Ammon's horn (tissue), 1 donor: ENCODE measurements at regions not wholly inside any gene's neighbourhood (a gene's known extent, or its start where the extent isn't known, plus 50 kb on each side); places are given as distances from the start of the nearest gene placed in this dataset.

Experiments used
- DNase-seq: peaks from one replicate; pipeline ENCODE4 v3.0.0-alpha.2; 2016; ENCODE audit warnings: low spot score

DNA sequence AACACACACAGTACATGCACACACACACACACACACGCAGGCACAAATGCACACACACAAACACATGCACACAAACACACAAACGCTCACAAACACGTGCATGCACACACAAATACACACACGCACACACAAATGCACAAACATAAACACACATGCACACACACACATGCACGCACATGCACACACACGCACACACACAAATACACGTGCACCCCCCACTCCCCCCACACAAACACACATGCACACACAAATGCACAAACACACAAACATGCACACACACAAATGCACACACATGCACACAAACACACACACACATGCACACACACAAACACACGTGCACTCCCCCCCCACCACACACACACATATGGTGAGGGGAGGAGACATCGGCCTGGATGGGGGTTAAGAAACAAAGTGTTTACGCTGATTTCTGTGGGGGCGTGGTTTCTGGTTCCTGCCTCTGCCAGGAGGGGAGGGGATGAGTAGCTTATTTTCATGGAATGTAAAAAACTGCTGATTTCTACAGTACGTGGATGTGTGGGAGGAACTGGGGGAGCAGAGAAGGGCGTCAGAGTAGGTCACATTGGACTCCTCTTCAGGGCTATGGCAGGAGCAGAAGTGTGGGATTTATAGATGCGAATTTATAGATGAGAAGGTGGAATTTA, 607.2 kb downstream of the QKI start:
- DNase-seq, result no peak

DNA sequence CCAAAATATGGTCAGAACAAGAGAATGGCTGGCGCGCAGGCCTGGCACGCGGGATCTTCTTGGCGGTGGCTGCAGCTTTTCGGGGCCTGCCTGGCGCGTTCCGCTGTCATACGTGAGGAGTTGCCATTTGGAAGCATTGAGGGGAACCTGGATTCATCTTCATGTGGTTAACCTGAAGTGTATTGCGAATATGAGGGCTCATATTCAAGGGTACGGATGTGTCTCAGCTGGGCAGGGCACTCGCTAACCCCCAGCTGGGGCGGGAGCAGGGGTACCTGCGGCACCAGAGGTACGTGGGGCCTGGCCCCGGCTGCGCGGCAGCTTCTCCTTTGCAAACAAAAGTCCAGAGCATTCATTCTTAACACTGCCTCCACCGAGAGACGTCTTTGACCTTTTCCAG, 605.6 kb downstream of the QKI start:
- DNase-seq, result no peak

DNA sequence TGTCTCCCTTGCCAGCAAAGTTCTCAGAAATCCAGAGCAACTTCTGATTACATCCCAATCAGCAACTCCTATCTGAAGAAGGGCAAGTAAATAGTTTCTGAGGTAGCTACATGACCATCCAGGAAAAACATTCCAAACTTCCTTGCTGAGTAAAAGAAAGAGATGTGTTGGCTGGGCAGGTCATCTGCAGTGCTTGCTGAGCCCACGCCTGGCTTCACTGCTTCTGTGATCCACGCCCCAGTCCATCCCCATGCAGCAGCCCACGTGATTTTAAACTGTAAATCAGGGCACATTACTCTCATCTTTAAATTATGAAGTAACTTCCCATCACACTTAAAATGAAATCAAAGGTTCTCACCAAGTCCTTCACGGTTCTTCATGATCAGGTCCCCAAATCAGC, 603.6 kb downstream of the QKI start:
- no peak for DNase-seq

DNA sequence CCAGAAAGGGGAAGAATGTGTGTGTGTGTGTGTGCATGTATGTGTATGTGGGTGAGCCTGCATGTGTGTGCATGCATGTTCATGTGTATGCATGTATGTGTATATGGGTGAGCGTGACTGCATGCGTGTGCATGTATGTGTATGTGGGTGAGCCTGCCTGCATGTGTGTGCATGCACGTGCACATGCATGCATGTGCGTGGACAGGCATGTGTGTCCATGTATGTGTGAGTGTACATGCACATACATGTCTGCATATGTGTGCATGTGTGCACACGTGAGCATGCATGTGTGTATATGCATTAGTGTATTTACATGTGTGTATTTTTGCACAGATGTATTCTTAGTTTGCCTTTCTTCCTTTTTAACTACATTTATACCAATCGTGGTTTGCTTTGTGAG, 601.5 kb downstream of the QKI start:
- DNase-seq, result no peak

DNA sequence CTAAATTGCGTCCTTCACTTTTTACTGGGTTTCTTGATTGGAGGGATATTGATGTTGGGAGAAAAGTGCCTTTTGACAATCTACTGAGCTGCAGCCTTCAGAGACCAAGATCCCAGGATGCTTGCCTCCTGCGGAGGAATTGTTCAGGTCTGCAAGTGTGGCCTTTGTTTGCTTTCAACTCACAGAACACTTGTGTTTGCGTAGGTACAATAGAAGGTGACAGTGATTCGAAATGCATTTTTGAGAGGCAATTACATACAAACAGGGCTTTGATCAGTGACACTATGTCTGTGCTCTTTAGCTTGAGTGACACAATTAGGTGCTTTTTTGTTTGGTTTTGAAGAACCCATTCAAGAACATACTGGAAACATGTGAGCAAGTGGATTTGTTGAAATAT, 600.6 kb downstream of the QKI start:
- DNase-seq, result no peak

DNA sequence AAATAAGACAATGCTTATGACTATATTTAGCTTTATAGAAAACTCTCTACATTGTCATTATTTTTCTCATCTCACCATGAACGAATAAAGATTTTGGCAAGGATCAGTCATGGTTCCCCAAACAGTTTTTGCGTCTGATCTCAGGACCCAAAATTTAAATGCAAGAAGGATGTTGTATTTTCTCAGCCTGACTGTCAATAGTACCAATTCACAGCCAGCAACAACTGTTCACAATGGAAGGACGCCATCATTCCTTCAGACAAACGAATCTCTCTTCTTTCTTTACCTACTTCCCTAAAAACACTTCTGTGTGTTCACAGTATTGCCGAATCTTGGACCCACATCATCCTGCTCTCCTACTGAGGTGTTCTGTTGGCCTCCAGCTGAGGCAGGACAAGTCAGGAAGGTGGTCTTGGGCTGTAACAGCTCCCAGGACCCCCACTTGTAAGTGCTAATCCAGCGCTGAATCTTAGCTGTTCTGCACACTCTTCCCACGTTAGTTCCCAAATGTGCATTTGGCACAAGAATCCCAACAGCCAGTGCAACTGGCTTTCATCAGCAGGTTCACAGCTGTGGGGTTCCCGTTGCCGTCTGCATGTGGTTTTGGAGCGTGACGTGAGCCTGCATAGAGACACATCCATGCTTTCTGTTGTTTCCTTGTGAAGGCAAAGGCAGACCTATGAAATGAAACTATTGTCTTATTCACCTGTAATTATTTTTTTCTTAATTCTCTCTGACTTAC, 600.0 kb downstream of the QKI start:
- no peak for DNase-seq

DNA sequence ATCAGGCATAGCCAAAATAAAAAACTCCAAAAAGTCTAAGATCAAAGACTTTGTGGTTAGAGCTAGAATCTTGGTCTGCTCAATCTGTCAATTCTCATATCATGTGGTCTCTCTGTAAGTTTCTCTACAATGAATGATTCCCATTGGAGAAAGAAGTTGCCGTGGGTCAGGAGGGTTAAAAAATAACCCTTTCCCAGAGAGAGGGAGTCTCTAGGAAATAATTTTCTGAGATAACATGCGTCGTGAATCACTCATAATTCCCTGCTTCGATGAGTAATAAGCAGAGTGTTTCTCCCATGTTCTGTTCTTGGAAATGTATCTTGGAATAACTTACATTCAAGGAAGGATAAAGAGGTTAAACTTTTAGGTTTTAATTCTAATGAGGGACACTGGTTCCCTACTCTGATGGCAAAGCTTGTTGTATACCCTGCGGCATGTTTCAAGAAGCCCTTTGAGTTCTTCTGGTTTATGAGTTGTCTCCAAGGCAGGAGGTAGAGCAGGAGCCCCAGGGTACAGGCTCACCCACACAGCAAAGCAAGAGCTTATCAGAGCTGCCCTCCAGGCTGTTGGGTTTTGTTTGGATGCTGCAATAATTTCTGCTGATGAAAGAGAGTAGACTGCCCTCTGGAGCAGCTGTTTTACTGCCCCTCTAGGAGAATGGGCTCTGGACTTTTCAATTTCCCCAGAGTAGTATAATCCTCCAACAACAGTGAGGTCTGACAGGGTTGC, 599.1 kb downstream of the QKI start:
- DNase-seq, result no peak

DNA sequence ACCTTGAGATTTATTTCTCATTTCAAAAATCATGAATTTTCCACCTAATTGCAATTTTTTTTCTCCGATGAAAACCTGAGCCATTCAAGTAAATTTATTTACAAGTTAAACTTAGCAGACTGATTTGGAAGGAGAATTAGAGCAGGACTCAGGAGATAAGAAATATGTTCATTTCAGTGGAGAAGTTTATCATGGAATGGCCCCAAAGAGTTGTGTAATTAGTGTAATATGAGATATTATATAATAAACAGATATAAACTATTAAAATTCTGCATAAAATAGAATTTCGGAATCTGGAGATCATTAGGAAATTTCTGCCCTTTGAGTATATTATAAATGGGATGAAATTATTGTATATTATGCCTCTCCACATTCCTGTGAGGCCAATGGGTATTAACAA, 596.8 kb downstream of the QKI start:
- DNase-seq, result no peak

DNA sequence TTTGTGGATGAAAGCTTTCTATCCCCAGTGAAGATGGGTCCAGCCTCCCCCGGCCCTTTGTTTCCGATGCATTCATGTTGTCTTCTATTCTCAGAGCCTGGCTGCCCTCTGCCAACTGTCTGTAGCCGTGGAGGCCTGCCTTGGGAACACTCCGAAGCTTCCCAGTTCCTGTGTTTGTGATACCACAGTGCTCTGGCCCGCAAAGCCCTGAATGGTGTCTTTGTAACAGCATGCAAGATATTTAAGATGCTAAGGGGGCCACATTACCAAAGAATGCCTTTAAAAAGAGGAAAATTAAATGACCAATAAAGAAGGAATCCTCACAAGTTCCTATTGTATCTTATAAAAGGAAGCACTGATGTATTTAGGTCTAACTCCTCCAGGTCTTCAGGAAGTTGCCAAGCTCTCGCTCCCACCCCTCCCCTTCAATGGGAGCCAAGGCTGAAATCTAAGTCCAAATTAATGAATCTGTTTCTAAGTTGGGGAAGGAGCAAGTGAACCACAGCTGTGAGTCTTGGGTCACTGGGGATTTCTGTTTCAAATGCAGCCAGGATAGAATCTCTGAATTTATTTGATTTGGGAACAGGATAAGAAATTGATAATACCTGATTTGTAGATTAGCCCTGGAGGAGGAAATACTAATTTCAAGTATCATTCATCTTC, 596.1 kb downstream of the QKI start:
- peak; percentile 56 for DNase-seq

DNA sequence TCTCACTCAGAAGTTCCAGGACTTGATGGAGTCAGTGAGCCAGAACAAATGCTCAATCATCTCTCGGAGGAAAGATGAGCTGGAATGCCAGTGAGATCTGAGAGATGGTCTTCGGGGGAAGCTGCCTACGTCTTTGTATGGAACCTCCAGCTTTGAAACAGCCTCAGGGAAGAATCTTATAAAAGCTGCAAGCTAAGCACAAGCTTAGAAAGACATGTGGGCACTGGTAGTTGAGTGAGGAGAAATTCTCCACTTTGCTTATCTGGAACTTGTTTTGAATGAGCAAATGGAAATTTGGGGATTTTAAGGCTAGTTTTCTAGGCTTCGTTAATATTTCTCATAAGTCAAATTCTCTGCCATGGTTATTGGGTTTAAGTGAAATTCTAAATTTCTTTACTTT, 594.4 kb downstream of the QKI start:
- no peak for DNase-seq

DNA sequence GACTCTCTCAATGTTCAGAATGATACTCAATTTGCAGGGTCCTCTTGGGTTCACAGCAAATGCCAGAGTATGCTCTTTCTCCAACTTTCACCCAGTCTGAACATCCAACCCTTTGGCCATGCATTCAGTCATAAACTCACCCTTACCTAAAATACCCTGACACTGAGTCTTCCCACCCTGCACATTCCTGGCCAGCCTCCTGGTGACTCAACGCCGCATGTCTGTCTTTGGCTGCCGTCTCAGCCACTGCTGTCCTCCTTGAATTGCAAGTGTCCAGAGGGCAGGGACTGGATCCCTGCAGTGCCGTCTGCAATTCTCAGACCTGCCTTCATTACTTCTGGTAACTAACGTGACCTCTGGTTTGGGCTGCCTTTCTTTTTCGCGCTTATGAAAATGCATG, 593.4 kb downstream of the QKI start:
- no peak for DNase-seq

DNA sequence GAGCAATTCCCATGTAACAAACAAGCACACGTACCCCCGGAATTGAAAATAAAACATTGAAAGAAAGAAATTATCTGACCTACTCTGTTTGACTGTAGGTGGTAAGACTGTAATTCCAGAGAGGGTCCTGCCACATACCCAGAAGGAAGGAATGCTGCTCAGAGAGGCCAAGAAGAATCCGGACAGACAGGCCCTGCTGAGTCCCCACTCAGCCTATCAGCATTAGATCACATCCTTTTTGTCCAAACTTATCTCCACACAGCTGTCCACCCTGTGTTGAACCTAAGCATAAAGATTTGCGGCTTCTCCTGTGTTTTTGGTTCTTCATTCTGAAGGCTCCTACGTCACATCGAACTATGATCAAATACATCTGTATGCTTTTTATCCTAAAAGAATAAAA, 591.9 kb downstream of the QKI start:
- no peak for DNase-seq

DNA sequence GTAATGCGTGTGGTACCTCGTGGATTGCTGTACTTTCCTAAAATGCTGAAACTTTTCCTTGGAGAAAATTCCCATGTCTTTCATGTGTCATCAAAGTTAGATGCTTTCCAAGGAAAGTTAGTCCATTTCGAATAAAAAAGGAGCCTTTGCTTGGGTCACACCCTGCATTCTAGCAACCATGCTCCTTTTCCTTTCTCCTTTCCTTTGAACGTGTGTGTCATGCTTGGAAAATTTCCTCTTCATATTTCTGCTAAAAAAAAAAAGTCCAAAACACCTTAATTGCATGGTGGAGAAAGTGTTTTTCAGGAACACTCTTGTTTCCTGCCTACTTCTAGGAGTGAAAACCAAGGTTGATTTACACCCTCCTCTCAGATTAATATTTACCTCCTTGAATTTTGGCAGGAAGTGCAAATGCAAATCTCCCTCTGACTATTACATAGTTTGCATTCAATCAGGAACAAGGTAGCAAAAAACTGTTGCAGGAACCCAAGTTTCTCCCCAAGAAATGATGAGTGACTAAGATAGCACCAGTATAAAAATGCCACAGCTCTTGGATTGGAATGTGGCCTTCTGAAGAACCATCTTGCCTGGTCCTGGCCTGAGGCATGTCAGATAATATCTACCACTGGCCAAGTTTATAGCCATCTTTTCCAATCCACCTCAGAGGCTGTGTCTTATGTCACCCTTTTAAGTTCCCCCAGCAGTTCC, 590.6 kb downstream of the QKI start:
- DNase-seq, result no peak

DNA sequence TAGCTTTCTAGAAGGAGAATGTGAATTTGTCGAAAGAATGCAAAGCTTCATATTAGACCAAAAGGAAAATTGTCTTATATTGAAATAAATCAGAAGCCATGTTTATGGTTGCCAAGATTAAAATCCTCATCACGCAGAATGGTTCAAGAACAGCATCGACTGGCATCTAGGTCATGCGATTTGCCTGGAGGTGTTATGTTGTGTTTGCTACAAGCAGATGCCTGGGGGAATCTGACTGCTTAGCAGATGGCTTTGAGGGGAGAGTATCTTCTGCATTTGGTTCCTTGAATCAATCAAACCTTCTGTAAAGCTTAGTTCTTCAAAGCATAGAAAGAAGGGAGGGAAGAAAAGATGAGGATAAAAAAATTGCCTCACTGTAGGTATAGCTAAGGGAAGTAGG, 585.8 kb downstream of the QKI start:
- no peak for DNase-seq

DNA sequence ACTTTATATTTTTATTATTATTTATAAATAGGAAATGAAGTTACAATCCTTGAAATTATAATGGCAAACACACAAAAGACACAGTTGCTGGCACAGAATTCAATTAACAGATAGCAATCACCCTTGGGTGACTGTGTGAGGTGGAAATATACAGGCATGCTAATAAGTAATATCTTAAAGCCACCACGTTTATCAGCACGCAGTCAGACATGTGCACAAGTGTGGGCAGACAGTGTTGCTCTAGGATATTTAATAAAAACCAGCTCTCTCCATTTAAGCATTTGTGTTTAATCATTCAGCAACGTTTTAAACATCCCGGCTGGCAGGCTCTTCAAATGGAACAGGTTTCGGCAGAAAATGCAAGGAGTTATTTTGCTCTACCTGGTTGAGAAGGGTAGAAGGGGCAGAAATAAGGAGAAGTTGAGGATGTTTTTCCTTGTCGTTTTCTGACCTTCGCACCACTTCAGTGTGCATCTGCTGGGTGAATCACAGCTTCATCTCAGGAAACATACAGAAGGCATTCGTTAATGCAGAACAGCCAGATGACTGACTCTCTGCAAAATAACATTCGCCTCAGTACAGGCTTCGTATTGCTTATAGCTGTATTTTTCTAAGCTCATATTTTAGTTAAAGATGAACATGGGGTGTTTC, 585.1 kb downstream of the QKI start:
- DNase-seq, result no peak

DNA sequence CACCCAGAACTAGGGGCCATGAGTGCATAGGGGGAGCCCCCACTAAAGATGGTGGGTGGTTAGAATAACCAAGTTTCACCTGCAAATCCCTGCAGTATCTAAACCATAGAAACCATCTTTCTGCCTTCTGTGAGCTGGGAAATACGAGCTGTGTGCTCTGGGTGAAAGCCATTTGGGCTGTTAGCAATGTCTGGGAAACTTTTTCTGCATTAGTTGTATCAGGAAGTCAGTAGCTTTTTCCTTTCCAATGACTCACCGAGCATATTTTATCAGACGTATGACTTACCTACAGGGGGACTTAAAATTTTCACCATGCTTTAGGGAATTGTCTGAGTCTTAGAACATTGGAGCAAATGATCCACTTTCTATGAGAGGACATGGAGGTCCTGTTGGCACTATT, 584.0 kb downstream of the QKI start:
- DNase-seq, result no peak

DNA sequence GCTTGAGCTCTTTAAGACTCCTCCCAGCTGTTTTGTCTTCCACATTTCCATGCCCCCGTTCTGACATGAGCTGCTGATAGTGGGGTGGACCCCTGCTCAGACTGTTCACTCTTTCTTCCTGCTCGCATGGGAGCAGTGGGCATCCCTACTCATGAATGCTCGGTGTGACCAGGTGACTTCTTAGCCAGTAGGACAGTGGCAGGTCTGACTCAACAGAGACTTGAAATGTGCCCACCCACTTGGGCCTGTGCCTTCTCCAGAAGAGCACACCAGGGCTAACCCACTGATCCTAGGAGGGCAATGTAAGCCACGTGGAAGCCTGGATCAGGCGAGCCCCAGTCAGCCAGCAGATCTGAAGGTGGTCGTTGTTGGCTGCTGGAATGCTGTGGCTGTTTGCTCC, 582.0 kb downstream of the QKI start:
- DNase-seq, result no peak

DNA sequence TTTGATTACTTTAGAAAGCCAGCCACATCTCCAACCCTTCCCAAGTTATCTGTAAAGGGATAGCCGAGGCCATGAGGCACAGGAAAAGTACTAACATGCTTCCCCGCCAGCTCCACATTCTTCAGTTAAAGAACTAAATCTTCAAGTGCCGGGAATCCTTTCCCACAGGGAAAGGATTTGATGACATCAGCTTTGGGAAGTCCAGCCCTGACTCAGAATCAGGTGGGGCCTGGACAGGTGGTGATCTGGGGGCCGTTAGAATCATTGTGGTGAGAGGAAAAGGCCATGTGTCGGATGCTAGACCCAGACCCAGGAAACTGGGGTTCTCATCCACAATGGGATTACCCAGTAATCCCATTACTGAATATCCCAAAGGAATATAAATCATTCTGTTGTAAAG, 580.0 kb downstream of the QKI start:
- DNase-seq, result no peak

DNA sequence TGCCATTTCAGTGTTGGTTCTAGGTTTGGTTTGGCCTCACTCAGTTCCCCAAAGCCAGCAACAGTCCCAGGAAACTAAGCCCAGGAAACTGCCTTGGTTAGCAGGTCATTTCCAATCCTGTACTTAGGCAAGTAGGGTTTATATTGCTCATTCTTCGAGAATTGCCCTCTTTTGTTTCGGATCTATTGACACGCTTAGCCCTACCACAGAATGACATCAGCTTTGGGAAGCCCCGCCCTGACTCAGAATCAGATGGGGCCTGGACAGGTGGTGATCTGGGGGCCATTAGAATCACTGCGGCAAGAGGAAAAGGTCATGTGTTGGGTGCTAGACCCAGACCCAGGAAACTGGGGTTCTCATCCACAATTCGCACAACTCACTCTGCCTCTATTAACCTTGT, 578.2 kb downstream of the QKI start:
- DNase-seq, result no peak

DNA sequence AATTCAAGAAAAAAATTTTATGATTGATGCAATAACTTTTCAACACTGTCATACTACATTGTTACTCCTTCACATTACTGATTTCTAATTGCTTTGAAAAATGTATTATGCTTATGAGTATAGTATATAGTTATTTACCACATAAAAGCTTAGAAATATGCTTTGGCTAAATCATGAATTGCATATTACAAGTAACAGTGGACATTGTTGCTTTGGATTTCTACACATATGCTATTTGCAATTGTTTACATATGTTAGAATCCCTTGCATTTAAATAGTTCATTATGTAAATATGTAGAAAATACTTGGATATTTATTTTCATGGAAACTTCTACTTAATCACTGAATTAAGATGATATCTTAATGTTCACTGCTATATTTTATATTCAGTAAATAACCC, 577.5 kb downstream of the QKI start:
- DNase-seq, result no peak

DNA sequence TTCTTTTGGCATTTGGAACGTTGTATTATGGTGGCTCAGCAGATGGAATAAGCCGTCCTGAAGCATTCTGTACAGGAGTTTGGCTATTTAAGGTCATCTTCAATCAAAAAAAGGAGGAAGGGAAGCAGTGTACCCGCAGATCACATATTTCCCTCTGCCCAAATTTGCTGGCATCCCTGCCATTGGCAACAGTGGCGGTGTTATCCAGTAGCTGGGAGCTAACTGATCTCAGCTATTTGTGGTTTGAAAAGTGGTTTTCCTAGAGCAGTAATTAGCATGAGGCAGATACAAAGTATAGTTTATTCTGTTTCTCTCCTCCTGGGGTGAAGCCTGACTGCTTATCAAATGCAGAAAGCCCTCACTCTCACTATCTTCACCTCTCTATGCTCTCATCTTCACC, 576.8 kb downstream of the QKI start:
- DNase-seq, result no peak

DNA sequence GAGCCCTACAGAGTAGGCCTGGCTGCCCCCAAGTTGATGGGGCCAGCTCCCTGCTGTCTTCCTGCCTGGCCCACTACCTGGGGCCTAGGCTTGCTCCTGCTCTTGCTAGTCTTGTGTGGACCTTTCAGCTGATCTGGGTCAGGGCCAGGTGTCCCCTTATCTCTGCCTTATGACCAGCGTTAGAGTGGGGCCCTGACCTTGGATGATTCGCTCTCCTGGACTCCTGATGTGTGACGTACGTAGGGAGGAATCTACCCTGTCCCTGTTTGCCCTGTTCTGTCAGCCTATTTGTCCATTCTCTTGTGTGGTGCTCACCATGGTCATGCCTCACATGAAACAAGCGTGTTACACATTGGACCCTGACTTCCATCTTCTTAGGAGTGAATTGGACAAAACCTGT, 571.8 kb downstream of the QKI start:
- no peak for DNase-seq
